ENCODE measurements at regions not wholly inside any gene's neighbourhood (a gene's known extent, or its start where the extent isn't known, plus 50 kb on each side); places are given as distances from the start of the nearest gene placed in this dataset.

DNA sequence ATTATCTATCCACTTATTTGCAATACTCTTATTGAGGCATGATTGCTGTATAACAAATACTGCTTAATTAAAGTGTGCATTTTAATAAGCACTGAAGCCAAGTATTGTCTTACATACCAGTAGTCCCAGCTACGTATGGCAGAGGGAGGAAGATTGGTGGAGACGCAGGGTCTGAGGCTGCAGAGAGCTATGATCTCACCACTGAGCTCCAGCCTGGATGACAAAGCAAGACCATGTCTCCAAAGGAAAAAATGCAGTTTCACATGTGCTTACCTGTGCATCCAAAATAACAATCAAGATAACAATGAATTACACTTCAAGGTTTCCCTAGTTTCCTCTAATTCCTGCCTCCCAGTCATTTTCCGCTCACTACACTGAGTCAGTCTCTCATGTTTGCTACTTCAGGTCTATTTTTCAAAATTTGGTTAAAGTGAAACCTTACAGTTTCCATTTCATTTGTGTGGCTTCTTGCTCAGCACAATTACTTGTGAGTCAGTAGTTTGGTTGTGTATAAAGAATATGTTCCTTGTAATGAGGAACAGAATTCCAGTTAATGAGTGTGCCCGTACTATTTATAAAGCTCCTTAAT lies 1250.1 kb downstream of the TMEM121 start (continued):
- TF ChIP-seq CREB1 (CRISPR knock-in tag; IDR thresholded peaks at IDR 0.05; ENCODE audit: low read depth): no peak

DNA sequence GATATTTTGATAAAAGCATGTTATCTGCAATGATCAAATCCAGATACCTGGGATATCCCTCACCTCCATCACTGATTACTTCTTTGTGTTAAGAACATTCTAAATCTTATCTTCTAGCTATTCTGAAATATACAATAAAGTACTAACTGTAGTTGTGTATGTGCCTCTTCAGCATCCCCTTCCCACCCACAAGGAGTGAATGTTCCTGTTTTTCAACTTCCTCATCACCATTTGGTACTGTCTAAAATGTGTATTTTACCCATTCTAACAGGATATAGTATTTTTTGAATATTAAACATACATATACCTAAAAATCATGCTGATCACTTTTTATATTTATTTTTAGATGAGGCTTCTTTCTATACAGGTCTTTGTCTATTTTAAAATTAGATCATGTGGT lies 1252.6 kb downstream of the TMEM121 start:
- no peak for TF ChIP-seq ZNF114 (CRISPR knock-in tag; IDR thresholded peaks at IDR 0.05)
- TF ChIP-seq, protein P1, sequence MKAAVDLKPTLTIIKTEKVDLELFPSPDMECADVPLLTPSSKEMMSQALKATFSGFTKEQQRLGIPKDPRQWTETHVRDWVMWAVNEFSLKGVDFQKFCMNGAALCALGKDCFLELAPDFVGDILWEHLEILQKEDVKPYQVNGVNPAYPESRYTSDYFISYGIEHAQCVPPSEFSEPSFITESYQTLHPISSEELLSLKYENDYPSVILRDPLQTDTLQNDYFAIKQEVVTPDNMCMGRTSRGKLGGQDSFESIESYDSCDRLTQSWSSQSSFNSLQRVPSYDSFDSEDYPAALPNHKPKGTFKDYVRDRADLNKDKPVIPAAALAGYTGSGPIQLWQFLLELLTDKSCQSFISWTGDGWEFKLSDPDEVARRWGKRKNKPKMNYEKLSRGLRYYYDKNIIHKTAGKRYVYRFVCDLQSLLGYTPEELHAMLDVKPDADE (IDR thresholded peaks at IDR 0.05): no peak
- no peak for TF ChIP-seq EZH2phosphoT487 (IDR thresholded peaks at IDR 0.05; ENCODE audit: unreplicated experiment)
- no peak for TF ChIP-seq JUNB (IDR thresholded peaks at IDR 0.05; ENCODE audit: unreplicated experiment)
- TF ChIP-seq POLR2AphosphoS5 (IDR thresholded peaks at IDR 0.05; ENCODE audit: low read depth): no peak
- no peak for TF ChIP-seq STAT1 (IDR thresholded peaks at IDR 0.05; ENCODE audit: unreplicated experiment)
- no peak for TF ChIP-seq ZNF331 (CRISPR knock-in tag; IDR thresholded peaks at IDR 0.05; ENCODE audit: low read depth)
- TF ChIP-seq, protein P2, sequence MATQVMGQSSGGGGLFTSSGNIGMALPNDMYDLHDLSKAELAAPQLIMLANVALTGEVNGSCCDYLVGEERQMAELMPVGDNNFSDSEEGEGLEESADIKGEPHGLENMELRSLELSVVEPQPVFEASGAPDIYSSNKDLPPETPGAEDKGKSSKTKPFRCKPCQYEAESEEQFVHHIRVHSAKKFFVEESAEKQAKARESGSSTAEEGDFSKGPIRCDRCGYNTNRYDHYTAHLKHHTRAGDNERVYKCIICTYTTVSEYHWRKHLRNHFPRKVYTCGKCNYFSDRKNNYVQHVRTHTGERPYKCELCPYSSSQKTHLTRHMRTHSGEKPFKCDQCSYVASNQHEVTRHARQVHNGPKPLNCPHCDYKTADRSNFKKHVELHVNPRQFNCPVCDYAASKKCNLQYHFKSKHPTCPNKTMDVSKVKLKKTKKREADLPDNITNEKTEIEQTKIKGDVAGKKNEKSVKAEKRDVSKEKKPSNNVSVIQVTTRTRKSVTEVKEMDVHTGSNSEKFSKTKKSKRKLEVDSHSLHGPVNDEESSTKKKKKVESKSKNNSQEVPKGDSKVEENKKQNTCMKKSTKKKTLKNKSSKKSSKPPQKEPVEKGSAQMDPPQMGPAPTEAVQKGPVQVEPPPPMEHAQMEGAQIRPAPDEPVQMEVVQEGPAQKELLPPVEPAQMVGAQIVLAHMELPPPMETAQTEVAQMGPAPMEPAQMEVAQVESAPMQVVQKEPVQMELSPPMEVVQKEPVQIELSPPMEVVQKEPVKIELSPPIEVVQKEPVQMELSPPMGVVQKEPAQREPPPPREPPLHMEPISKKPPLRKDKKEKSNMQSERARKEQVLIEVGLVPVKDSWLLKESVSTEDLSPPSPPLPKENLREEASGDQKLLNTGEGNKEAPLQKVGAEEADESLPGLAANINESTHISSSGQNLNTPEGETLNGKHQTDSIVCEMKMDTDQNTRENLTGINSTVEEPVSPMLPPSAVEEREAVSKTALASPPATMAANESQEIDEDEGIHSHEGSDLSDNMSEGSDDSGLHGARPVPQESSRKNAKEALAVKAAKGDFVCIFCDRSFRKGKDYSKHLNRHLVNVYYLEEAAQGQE (IDR thresholded peaks at IDR 0.05; ENCODE audit: unreplicated experiment): no peak
- no peak for TF ChIP-seq CREB1 (CRISPR knock-in tag; IDR thresholded peaks at IDR 0.05; ENCODE audit: low read depth)
- TF ChIP-seq, protein P3, sequence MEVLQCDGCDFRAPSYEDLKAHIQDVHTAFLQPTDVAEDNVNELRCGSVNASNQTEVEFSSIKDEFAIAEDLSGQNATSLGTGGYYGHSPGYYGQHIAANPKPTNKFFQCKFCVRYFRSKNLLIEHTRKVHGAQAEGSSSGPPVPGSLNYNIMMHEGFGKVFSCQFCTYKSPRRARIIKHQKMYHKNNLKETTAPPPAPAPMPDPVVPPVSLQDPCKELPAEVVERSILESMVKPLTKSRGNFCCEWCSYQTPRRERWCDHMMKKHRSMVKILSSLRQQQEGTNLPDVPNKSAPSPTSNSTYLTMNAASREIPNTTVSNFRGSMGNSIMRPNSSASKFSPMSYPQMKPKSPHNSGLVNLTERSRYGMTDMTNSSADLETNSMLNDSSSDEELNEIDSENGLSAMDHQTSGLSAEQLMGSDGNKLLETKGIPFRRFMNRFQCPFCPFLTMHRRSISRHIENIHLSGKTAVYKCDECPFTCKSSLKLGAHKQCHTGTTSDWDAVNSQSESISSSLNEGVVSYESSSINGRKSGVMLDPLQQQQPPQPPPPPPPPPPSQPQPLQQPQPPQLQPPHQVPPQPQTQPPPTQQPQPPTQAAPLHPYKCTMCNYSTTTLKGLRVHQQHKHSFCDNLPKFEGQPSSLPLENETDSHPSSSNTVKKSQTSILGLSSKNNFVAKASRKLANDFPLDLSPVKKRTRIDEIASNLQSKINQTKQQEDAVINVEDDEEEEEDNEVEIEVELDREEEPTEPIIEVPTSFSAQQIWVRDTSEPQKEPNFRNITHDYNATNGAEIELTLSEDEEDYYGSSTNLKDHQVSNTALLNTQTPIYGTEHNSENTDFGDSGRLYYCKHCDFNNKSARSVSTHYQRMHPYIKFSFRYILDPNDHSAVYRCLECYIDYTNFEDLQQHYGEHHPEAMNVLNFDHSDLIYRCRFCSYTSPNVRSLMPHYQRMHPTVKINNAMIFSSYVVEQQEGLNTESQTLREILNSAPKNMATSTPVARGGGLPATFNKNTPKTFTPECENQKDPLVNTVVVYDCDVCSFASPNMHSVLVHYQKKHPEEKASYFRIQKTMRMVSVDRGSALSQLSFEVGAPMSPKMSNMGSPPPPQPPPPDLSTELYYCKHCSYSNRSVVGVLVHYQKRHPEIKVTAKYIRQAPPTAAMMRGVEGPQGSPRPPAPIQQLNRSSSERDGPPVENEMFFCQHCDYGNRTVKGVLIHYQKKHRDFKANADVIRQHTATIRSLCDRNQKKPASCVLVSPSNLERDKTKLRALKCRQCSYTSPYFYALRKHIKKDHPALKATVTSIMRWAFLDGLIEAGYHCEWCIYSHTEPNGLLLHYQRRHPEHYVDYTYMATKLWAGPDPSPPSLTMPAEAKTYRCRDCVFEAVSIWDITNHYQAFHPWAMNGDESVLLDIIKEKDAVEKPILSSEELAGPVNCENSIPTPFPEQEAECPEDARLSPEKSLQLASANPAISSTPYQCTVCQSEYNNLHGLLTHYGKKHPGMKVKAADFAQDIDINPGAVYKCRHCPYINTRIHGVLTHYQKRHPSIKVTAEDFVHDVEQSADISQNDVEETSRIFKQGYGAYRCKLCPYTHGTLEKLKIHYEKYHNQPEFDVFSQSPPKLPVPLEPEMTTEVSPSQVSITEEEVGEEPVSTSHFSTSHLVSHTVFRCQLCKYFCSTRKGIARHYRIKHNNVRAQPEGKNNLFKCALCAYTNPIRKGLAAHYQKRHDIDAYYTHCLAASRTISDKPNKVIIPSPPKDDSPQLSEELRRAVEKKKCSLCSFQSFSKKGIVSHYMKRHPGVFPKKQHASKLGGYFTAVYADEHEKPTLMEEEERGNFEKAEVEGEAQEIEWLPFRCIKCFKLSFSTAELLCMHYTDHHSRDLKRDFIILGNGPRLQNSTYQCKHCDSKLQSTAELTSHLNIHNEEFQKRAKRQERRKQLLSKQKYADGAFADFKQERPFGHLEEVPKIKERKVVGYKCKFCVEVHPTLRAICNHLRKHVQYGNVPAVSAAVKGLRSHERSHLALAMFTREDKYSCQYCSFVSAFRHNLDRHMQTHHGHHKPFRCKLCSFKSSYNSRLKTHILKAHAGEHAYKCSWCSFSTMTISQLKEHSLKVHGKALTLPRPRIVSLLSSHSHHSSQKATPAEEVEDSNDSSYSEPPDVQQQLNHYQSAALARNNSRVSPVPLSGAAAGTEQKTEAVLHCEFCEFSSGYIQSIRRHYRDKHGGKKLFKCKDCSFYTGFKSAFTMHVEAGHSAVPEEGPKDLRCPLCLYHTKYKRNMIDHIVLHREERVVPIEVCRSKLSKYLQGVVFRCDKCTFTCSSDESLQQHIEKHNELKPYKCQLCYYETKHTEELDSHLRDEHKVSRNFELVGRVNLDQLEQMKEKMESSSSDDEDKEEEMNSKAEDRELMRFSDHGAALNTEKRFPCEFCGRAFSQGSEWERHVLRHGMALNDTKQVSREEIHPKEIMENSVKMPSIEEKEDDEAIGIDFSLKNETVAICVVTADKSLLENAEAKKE (CRISPR knock-in tag; IDR thresholded peaks at IDR 0.05): no peak
- no peak for TF ChIP-seq NANOG (IDR thresholded peaks at IDR 0.05; ENCODE audit: borderline replicate concordance)
- no peak for TF ChIP-seq EZH2 (IDR thresholded peaks at IDR 0.05; ENCODE audit: low read depth, unreplicated experiment)
- TF ChIP-seq, protein P4, sequence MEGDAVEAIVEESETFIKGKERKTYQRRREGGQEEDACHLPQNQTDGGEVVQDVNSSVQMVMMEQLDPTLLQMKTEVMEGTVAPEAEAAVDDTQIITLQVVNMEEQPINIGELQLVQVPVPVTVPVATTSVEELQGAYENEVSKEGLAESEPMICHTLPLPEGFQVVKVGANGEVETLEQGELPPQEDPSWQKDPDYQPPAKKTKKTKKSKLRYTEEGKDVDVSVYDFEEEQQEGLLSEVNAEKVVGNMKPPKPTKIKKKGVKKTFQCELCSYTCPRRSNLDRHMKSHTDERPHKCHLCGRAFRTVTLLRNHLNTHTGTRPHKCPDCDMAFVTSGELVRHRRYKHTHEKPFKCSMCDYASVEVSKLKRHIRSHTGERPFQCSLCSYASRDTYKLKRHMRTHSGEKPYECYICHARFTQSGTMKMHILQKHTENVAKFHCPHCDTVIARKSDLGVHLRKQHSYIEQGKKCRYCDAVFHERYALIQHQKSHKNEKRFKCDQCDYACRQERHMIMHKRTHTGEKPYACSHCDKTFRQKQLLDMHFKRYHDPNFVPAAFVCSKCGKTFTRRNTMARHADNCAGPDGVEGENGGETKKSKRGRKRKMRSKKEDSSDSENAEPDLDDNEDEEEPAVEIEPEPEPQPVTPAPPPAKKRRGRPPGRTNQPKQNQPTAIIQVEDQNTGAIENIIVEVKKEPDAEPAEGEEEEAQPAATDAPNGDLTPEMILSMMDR (conservative IDR thresholded peaks at IDR 0.05; ENCODE audit: low read depth in 2 of 2): no peak
- H3K27me3 Mint-ChIP-seq (ENCODE audit: insufficient read depth, low read depth, poor library complexity): peaks cover 3% of the 10 kb centered on the region
- ATAC-seq: no peak

More for the DNA sequence above, 1252.6 kb downstream of the TMEM121 start:
- no peaks in the 10 kb centered on the region for H3K9me2 ChIP-seq (ENCODE audit: insufficient read depth)
- no peaks in the 10 kb centered on the region for H3K79me2 ChIP-seq (replicated peaks; ENCODE audit: insufficient read depth)
- no peak overlapping the region for H2AFZ ChIP-seq
- no peaks in the 10 kb centered on the region for H3K4me1 Mint-ChIP-seq
- H3K27ac ChIP-seq (ENCODE audit: low read depth): no peak overlapping the region
- H3K36me3 ChIP-seq (ENCODE audit: insufficient read depth): 0 out of 2 replicates have a peak, but pooled peaks cover 6% of the 10 kb centered on the region
- H3K4me1 ChIP-seq (ENCODE audit: insufficient read depth): no peaks in the 10 kb centered on the region
- no peak overlapping the region for H3K27ac Mint-ChIP-seq
- H3K4me2 ChIP-seq: no peak overlapping the region
- no peaks in the 10 kb centered on the region for H3K27me3 ChIP-seq (ENCODE audit: insufficient read depth)
- DNase-seq (ENCODE audit: low spot score): no peak
- no peaks in the 10 kb centered on the region for H4K20me1 ChIP-seq (replicated peaks; ENCODE audit: insufficient read depth)
- no peak overlapping the region for H3K4me3 Mint-ChIP-seq
- H3K4me3 ChIP-seq: no peak overlapping the region
- peaks cover 98% of the 10 kb centered on the region for H3K9me3 Mint-ChIP-seq
- H3F3A ChIP-seq (replicated peaks; ENCODE audit: low read depth): no peaks in the 10 kb centered on the region
- peaks cover 39% of the 10 kb centered on the region for H3K36me3 Mint-ChIP-seq (ENCODE audit: low read depth)
